DLD1 (cell line): ENCODE measurements at regions not wholly inside any gene's neighbourhood (a gene's known extent, or its start where the extent isn't known, plus 50 kb on each side); places are given as distances from the start of the nearest gene placed in this dataset.

Experiments used
- in situ Hi-C: cut with HindIII; loops from 2 replicates; pipeline ENCODE4 v1.10.0; 2017; ENCODE audit warnings: low sequenced_read_pairs

- in situ Hi-C loops: no loop called here
Measured at GRCh38 chr3:117681619-117682018, 972.0 kb downstream of the TUSC7 start.

GRCh38 chr3:117687096-117687495, 977.5 kb downstream of the TUSC7 start:
- in situ Hi-C loops: no loop called here

GRCh38 chr3:117688583-117688982, 979.0 kb downstream of the TUSC7 start:
- in situ Hi-C loops: no loop called here

- in situ Hi-C loops: no loop called here
Measured at GRCh38 chr3:117691526-117691925, 981.9 kb downstream of the TUSC7 start.

GRCh38 chr3:117692416-117692995, 982.9 kb downstream of the TUSC7 start:
- in situ Hi-C loops: no loop called here

GRCh38 chr3:117695321-117695720, 985.7 kb downstream of the TUSC7 start:
- in situ Hi-C loops: no loop called here

GRCh38 chr3:117695871-117696645, 986.5 kb downstream of the TUSC7 start:
- in situ Hi-C loops: no loop called here

- in situ Hi-C loops: no loop called here
Measured at GRCh38 chr3:117696851-117697407, 987.4 kb downstream of the TUSC7 start.

- in situ Hi-C loops: no loop called here
Measured at GRCh38 chr3:117699058-117699457, 989.5 kb downstream of the TUSC7 start.

- in situ Hi-C loops: no loop called here
Measured at GRCh38 chr3:117700573-117701360, 991.2 kb downstream of the TUSC7 start.

GRCh38 chr3:117705011-117705410, 995.4 kb downstream of the TUSC7 start:
- in situ Hi-C loops: no loop called here

- in situ Hi-C loops: no loop called here
Measured at GRCh38 chr3:117706037-117706436, 996.5 kb downstream of the TUSC7 start.

GRCh38 chr3:117706756-117707155, 997.2 kb downstream of the TUSC7 start:
- in situ Hi-C loops: no loop called here

- in situ Hi-C loops: no loop called here
Measured at GRCh38 chr3:117708601-117709000, 999.0 kb downstream of the TUSC7 start.

GRCh38 chr3:117709108-117709507, 999.5 kb downstream of the TUSC7 start:
- in situ Hi-C loops: no loop called here

- in situ Hi-C loops: no loop called here
Measured at GRCh38 chr3:117710501-117710900, 1000.9 kb downstream of the TUSC7 start.

- in situ Hi-C loops: no loop called here
Measured at GRCh38 chr3:117719316-117719926, 1009.8 kb downstream of the TUSC7 start.

GRCh38 chr3:117721866-117722265, 1012.3 kb downstream of the TUSC7 start:
- in situ Hi-C loops: no loop called here

- in situ Hi-C loops: no loop called here
Measured at GRCh38 chr3:117722856-117723255, 1013.3 kb downstream of the TUSC7 start.

GRCh38 chr3:117723825-117724224, 1014.2 kb downstream of the TUSC7 start:
- in situ Hi-C loops: no loop called here

GRCh38 chr3:117725314-117725713, 1015.7 kb downstream of the TUSC7 start:
- in situ Hi-C loops: no loop called here
